IPS-20b (cell line): ENCODE measurements at regions not wholly inside any gene's neighbourhood (a gene's known extent, or its start where the extent isn't known, plus 50 kb on each side); places are given as distances from the start of the nearest gene placed in this dataset.

Experiments used
- H3K27ac ChIP-seq: one replicate; pipeline ENCODE4 v1.5.1; 2013; ENCODE audit warnings: low read length
- H3K27me3 ChIP-seq: 2 replicates; pipeline ENCODE4 v1.6.1; 2013; ENCODE audit warnings: mild to moderate bottlenecking, low read length, inconsistent platforms; ENCODE audit not compliant: insufficient read depth
- H3K36me3 ChIP-seq: 2 replicates; pipeline ENCODE4 v1.6.1; 2013; ENCODE audit warnings: low read depth, mild to moderate bottlenecking, inconsistent platforms, low read length, moderate library complexity; ENCODE audit not compliant: insufficient read depth
- H3K4me1 ChIP-seq: 2 replicates; pipeline ENCODE4 v1.6.1; 2013; ENCODE audit warnings: mild to moderate bottlenecking, control low read depth, inconsistent platforms, low read length, moderate library complexity; ENCODE audit not compliant: insufficient read depth
- H3K4me3 ChIP-seq: 2 replicates; pipeline ENCODE4 v1.5.1; 2013; ENCODE audit warnings: mild to moderate bottlenecking, low read length, inconsistent platforms
- H3K9ac ChIP-seq: 2 replicates; pipeline ENCODE4 v1.6.1; 2013; ENCODE audit warnings: low read depth, mild to moderate bottlenecking, inconsistent platforms, low read length, moderate library complexity
- H3K9me3 ChIP-seq: 2 replicates; pipeline ENCODE4 v1.6.1; 2013; ENCODE audit warnings: mild to moderate bottlenecking, low read depth, low read length, inconsistent platforms; ENCODE audit not compliant: insufficient read depth

DNA sequence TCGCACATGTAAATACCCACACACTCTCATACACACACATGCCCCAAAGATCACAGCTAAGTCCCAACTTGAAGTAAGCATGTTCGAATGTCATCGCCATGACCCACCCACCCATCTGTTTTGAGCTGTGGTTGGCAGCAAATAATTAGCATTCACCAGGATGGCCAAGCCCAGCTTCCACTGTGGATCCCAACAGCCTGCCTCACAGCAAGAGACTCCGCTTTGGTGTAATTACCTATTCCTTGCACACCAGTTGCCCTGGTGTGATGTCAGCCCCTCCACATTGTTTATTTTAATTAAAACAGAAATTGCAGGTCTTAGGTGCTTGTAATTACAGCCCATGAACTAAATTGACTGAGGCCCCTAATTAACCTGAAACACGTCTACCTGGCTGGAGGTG, 81.1 kb downstream of the MAFB start:
- Histone ChIP-seq H3K4me3 (no peak overlapping the region), H3K4me1 (no peaks in the 10 kb centered on the region), H3K9ac (no peak overlapping the region)

DNA sequence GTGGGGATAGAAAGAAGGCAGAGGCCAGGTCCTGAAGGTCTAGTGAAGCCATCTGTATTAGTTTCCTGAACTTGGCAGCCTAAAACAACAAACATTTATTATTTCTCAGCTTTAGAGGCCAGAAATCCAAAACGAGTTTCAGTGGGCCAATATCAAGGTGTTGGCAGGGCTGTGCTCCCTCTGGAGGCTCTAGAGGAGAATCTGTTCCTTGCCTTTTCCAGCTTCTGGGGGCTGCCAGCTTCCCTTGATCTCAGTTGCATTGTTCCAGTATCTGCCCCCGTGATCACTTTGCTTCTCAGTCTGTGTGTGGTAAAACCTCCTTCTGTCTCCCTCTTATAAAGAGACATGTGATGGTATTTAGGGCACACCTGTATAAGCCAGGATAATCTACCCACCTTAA, 82.4 kb downstream of the MAFB start:
- no peaks in the 10 kb centered on the region for H3K27me3 ChIP-seq
- H3K4me3 ChIP-seq = no peak overlapping the region
- no peak overlapping the region for H3K27ac ChIP-seq
- no peaks in the 10 kb centered on the region for H3K9me3 ChIP-seq
- H3K9ac ChIP-seq = no peak overlapping the region
- H3K36me3 ChIP-seq = no peaks in the 10 kb centered on the region
- H3K4me1 ChIP-seq = no peaks in the 10 kb centered on the region

More for the DNA sequence above, 81.1 kb downstream of the MAFB start:
- no peaks in the 10 kb centered on the region for H3K27me3 ChIP-seq
- H3K36me3 ChIP-seq = no peaks in the 10 kb centered on the region
- no peaks in the 10 kb centered on the region for H3K9me3 ChIP-seq
- no peak overlapping the region for H3K27ac ChIP-seq

DNA sequence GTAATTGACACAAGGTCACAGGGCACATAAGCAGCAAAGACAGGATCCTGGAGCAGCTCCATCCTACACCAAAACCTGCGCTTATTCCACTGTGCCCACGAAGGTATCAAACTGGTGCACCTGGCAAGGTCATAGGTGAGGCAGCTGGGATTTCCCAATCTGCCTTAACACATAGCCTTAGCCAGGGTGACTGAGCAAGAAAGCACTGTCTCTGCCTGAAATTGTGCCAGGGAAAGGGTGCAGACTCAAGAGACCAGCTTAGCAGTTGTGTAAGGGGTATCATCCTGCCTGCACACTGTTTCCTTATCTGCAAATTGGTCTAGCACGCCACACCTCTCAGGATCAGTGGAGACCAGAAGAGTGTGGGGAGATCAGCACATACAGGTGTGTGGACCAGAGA, 82.8 kb downstream of the MAFB start:
- no peak overlapping the region for H3K4me3 ChIP-seq
- no peak overlapping the region for H3K9ac ChIP-seq
- H3K4me1 ChIP-seq = no peaks in the 10 kb centered on the region
- no peak overlapping the region for H3K27ac ChIP-seq
- no peaks in the 10 kb centered on the region for H3K27me3 ChIP-seq
- H3K9me3 ChIP-seq = no peaks in the 10 kb centered on the region
- H3K36me3 ChIP-seq = no peaks in the 10 kb centered on the region

DNA sequence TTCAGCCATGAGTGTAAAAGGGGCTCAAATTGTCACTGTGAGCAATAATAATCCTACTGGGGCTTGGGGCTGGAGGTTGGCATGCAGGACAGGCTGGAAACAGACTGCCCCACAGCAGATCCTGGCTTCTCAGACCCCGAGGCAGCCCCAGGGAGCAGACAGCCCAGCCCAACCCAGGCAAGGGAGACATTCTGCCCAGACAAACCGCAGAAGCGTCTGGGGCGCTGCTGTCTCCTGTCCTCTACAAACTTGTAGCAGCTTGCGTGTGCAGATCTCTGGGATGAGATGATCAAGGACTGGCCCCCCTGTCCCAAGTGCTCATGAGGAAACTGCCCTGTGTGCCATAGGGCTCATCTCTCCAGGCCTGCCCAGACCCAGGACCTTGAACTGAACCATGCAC, 84.6 kb downstream of the MAFB start:
- H3K27me3 ChIP-seq = no peaks in the 10 kb centered on the region
- H3K36me3 ChIP-seq = no peaks in the 10 kb centered on the region
- H3K9me3 ChIP-seq = peaks cover 1% of the 10 kb centered on the region; the same call in 1 of the 2 replicates
- no peak overlapping the region for H3K27ac ChIP-seq
- no peaks in the 10 kb centered on the region for H3K4me1 ChIP-seq
- no peak overlapping the region for H3K4me3 ChIP-seq
- no peak overlapping the region for H3K9ac ChIP-seq

DNA sequence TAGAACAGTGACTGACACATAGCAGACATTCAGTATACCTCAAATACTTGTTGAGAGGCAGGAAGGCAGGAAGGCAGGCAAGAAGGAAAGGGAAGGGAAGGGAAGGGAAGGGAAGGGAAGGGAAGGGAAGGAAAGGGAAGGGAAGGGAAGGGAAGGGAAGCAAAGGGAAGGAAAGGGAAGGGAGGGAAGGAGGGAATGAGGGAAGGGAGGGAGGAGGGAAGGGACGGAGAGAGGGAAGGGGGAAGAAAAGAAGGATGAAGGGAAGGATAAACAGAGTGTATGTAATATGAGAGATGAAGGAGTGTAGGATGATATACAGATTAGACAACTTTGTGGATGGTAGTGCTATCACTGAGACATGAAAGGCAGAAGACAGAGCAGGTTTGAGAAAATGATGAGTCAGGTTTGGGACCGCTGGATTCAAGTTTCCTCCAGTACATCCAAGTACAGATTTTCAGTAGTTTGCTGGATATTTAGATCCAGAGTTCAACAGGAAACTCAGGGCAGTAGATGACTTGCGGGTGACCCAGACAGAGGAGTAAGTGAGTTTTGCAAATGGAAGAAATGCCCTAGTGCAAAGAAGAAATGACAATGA, 85.9 kb downstream of the MAFB start:
- H3K27ac ChIP-seq = no peak overlapping the region

DNA sequence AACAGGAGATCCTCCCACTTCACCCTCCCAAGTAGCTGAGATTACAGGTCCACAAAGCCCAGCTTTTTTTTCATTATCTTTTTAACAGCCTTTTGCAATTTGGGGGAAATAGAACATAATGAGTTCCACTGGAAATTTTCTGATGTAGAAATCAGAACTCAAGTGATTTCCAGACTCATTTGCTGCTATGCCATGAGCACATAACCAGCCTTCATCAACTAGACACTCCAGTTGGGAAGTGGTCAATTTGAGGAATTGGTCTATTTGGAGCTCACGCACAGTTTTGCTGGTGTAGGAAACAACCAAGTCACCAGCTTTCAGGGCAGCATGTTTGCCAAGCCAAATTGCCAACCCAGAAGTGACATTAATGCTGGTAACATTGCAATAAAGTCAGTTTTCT, 86.7 kb downstream of the MAFB start:
- Histone ChIP-seq H3K4me1 (no peaks in the 10 kb centered on the region), H3K36me3 (no peaks in the 10 kb centered on the region), H3K9me3 (peaks cover 14% of the 10 kb centered on the region), H3K9ac (no peak overlapping the region), H3K4me3 (no peak overlapping the region), H3K27me3 (no peaks in the 10 kb centered on the region), H3K27ac (no peak overlapping the region)

More for the DNA sequence above, 85.9 kb downstream of the MAFB start:
- H3K27me3 ChIP-seq = no peaks in the 10 kb centered on the region
- no peak overlapping the region for H3K4me3 ChIP-seq
- no peaks in the 10 kb centered on the region for H3K36me3 ChIP-seq
- H3K9me3 ChIP-seq = peaks cover 14% of the 10 kb centered on the region
- no peak overlapping the region for H3K9ac ChIP-seq
- no peaks in the 10 kb centered on the region for H3K4me1 ChIP-seq

DNA sequence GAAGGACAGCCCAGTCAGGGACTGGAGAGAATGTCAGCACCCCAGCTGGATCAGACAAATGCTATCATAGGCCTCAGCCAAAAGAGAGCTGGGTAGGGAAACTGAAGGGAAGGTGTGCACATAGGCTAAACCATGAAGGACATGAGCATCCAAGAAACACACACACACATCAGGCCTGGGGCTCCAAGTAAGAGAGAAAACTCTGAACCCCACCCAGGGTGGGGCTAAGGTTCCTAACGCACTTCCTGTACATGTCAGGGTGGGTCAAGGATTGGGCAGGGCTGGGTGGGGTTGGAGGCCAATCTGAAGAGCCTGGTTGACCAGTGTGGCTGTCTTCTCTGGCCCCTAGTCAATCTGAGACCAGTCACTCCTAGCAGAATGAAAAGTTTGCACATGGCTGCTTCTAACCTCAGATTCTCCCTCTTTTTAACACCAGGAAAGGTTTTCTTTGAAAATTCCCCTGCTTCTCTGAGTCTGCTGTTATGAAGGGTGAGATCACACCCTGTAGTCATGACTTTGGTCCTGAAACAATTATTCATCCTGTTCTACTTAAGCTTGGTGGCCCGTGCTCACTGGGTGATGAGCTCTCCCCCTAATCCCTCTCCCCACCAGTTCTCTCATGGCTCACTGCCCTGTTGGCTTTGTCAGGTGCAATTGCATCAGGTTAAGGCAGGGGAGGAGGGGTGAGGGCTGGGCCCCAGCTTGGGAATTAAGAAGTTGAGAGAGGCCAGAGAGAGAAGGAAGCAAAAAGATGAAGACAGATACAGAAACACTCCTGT, 88.4 kb downstream of the MAFB start:
- peaks cover 14% of the 10 kb centered on the region for H3K9me3 ChIP-seq
- no peak overlapping the region for H3K4me3 ChIP-seq
- no peak overlapping the region for H3K9ac ChIP-seq
- H3K27me3 ChIP-seq = no peaks in the 10 kb centered on the region
- H3K36me3 ChIP-seq = no peaks in the 10 kb centered on the region
- H3K4me1 ChIP-seq = no peaks in the 10 kb centered on the region
- H3K27ac ChIP-seq = no peak overlapping the region

DNA sequence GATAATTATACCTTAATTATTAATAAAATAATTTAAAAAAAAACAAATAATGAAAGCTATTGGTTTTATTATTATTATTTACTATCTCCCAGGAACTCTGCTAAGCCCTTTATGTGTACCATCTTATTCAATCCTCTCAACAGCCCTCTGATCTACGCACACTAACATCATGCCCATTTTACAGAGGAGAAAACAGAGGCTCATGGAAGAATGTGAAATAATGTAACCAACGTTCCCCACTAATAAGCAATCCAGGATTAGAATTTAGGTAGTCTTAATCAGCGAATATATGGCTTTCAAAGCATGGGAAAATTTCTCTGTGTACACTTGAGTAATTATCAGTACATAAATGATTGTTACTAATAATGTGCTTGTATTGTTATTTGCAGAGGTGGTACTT, 89.0 kb downstream of the MAFB start:
- Histone ChIP-seq H3K9me3 (peaks cover 14% of the 10 kb centered on the region), H3K4me3 (no peak overlapping the region), H3K27me3 (no peaks in the 10 kb centered on the region), H3K4me1 (no peaks in the 10 kb centered on the region), H3K27ac (no peak overlapping the region), H3K36me3 (no peaks in the 10 kb centered on the region), H3K9ac (no peak overlapping the region)

DNA sequence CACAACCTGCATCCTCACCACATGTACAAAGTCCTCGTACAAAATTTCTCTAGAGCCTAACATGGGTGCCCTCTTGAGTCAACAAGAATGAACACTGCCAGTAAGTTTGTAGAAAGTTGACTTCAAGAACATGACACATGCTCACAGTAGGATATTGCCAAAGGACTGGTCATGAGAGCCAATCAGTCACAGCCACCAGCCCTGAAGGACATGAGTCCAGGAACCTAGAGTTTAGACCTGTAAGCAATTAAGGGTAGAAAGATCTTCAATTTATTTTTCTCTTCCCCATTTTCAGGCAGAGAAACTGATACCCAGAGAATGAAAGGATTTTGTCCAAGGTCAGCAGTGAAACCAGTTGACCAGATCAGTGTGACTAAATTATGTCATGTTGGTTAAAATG, 96.1 kb downstream of the MAFB start:
- Histone ChIP-seq H3K4me1 (no peaks in the 10 kb centered on the region), H3K9me3 (no peaks in the 10 kb centered on the region), H3K27ac (no peak overlapping the region), H3K4me3 (no peak overlapping the region), H3K9ac (no peak overlapping the region), H3K27me3 (no peaks in the 10 kb centered on the region), H3K36me3 (no peaks in the 10 kb centered on the region)

DNA sequence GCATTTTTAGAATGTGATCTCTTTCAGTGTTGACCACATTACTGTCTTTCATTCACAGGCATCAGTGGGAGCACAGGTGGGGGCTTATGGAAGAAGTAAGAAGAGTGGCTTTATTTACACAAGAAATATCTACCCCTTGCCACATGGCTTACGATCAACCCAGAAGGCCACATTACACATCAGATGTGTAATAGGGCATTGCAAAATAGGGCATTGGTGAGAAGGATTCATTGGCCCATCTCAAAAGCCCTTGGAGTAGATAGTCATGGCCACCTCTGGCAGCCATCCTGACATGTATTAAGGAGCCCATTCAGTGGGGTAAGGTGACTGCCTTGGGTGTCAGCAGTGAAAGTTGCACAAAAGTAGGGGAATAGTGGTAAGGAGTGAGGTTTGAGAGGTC, 97.5 kb downstream of the MAFB start:
- Histone ChIP-seq H3K9me3 (no peaks in the 10 kb centered on the region), H3K27me3 (no peaks in the 10 kb centered on the region), H3K9ac (no peak overlapping the region), H3K27ac (no peak overlapping the region), H3K36me3 (no peaks in the 10 kb centered on the region), H3K4me3 (no peak overlapping the region), H3K4me1 (no peaks in the 10 kb centered on the region)

DNA sequence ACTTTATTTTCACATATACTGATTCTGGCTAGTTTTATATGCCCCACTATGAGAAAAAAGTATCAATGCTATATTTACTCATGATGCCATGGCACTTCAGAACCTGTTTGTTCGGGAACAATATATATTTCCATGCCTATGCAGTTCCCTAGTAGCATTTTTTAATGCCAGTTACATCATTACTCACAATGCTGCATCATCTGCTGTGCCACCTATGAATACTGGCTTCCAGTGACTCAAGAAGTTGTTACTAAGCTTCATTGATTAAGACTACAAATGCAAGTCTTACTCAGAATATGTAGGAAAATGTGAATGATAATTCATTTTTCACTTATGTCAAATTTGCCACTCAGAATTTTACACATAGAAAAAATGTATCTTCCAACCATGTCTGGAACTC, 97.9 kb downstream of the MAFB start:
- Histone ChIP-seq H3K27me3 (no peaks in the 10 kb centered on the region), H3K4me3 (no peak overlapping the region), H3K4me1 (no peaks in the 10 kb centered on the region), H3K36me3 (no peaks in the 10 kb centered on the region), H3K9me3 (no peaks in the 10 kb centered on the region), H3K27ac (no peak overlapping the region), H3K9ac (no peak overlapping the region)

DNA sequence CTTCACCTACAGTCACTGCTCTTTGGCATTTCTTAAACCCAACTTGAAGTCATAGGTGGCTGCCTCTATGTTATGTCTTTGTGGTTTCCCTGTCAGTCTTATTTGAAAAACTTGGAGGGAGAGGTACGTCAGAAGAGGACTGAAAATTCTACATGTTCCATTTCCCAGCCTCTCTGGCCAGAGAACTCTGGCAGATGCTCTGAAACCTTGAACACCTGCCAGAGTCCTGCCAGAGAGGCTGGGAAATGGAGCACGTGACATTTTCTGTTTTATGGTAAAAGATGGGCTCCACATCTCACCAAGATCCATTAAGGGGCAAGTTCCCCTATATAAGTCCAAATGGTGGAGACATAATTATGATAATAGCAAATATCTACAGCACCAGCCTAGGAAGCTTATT, 99.5 kb downstream of the MAFB start:
- no peaks in the 10 kb centered on the region for H3K36me3 ChIP-seq
- H3K27ac ChIP-seq = no peak overlapping the region
- no peak overlapping the region for H3K9ac ChIP-seq
- H3K4me1 ChIP-seq = no peaks in the 10 kb centered on the region
- H3K4me3 ChIP-seq = no peak overlapping the region
- no peaks in the 10 kb centered on the region for H3K9me3 ChIP-seq
- H3K27me3 ChIP-seq = no peaks in the 10 kb centered on the region
